Lower lobe of right lung (tissue), 2 donors: ENCODE measurements at regions not wholly inside any gene's neighbourhood (a gene's known extent, or its start where the extent isn't known, plus 50 kb on each side); places are given as distances from the start of the nearest gene placed in this dataset.
"Not testable (repeated sequence)": the region's sequence is repeated elsewhere in the genome, so short reads cannot be mapped to it uniquely, and the experiment has no call there.

ENCODE experiments used
- ATAC-seq, 2 donors: fragments of 200-7000 bp; cut with Tn5 transposase; one replicate each; pipeline ENCODE4 v1.9.1; 2020 to 2022; ENCODE audit warnings: mild to moderate bottlenecking in 2 of 2, moderate library complexity in 2 of 2
- DNase-seq: peaks from one replicate; pipeline ENCODE4 v3.0.0-alpha.2; 2020
- H3K27ac ChIP-seq: fragments of 200-600 bp; one replicate; pipeline ENCODE4 v1.8.0; 2022
- H3K27me3 ChIP-seq: fragments of 200-600 bp; one replicate; pipeline ENCODE4 v1.8.0; 2022; ENCODE audit warnings: low read depth
- H3K36me3 ChIP-seq: fragments of 200-600 bp; one replicate; pipeline ENCODE4 v1.8.0; 2022; ENCODE audit warnings: mild to moderate bottlenecking
- H3K4me1 ChIP-seq: fragments of 200-600 bp; one replicate; pipeline ENCODE4 v1.8.0; 2022
- H3K4me3 ChIP-seq: fragments of 200-600 bp; one replicate; pipeline ENCODE4 v1.8.0; 2022; ENCODE audit warnings: mild to moderate bottlenecking
- H3K9me3 ChIP-seq: fragments of 200-600 bp; one replicate; pipeline ENCODE4 v1.8.0; 2022
- intact Hi-C: fragments of 100-400 bp; cut with DNase I; formaldehyde crosslinking; loops from one replicate; pipeline ENCODE4 v1.11.0; 2022
- donor health status: DM: no; HTN: yes; CAD: no; lungs with severe emphysema.

GRCh38 chr9:42288865-42289229, 105.4 kb downstream of the SPATA31A6 start:
- H3K36me3 ChIP-seq, H3K9me3 ChIP-seq, DNase-seq, H3K4me1 ChIP-seq, intact Hi-C loops, H3K4me3 ChIP-seq, H3K27ac ChIP-seq, H3K27me3 ChIP-seq: not testable (repeated sequence)
- ATAC-seq, result peak; percentile 19 to 25

DNA sequence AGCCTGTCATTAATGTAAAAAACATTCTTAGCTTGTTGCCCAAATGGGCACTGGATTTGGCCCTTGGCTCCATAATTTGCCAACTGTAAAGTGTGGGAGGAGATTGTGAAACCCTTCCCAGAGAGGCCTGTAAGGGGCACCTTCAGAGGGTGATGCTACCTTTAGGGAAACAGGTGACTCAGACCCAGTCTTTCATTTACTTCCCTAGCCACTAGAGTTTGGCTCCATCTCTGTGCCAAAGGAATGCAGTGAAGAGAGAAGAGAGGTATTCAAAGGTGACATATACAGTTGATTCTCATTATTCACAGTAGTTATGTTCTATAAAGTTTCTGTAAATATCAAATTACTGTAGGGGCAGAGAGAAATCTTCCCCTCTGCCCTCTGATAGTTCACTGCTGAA, 116.7 kb downstream of the SPATA31A6 start:
- H3K27ac ChIP-seq, H3K4me1 ChIP-seq, DNase-seq, H3K9me3 ChIP-seq, H3K4me3 ChIP-seq, H3K27me3 ChIP-seq, H3K36me3 ChIP-seq, ATAC-seq, intact Hi-C loops: not testable (repeated sequence)

DNA sequence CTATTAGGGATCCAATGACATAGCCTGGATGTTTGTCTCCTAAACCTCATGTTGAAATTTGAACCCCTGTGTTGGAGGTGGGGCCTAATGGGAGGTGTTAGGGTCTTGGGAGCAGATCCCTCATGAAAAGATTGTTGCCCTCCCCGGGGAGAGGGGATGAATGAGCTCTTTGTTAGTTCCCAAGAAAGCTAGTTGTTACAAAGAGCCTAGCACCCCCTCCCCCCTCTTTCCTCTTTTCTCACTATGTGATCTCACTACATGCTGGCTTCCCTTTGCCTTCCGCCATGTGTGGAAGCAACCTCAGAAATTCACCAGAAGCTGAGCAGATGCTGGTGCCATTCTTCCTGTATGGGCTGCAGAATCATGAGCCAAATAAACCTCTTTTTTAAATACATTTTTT, 123.2 kb downstream of the SPATA31A6 start:
- intact Hi-C loops, H3K27me3 ChIP-seq, DNase-seq, H3K4me1 ChIP-seq, H3K27ac ChIP-seq, H3K36me3 ChIP-seq, ATAC-seq, H3K9me3 ChIP-seq, H3K4me3 ChIP-seq: not testable (repeated sequence)

GRCh38 chr9:42307449-42307848, 124.0 kb downstream of the SPATA31A6 start:
- H3K4me1 ChIP-seq, DNase-seq, H3K36me3 ChIP-seq, H3K9me3 ChIP-seq, H3K4me3 ChIP-seq, H3K27me3 ChIP-seq, H3K27ac ChIP-seq, intact Hi-C loops, ATAC-seq: not testable (repeated sequence)

- H3K36me3 ChIP-seq, H3K27me3 ChIP-seq, H3K27ac ChIP-seq, H3K4me3 ChIP-seq, intact Hi-C loops, DNase-seq, H3K4me1 ChIP-seq, ATAC-seq, H3K9me3 ChIP-seq: not testable (repeated sequence)
Measured at GRCh38 chr9:42310972-42311371, 127.5 kb downstream of the SPATA31A6 start.

DNA sequence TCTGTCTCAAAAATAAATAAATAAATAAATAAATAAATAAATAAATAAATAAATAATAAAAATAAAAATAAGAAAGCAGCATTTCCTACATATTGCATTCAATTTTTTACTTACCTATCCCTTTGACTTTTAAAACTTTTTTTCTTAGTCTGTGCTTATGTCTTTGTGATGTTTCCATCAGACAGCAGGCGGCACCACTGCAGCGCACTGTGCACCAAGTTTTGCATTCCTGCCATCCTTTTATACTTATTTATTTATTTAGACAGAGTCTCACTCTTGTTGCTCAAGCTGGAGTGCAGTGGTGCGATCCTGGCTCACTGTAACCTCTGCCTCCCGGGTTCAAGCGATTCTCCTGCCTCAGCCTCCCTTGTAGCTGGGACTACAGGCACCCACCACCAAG, 132.6 kb downstream of the SPATA31A6 start:
- ATAC-seq, H3K4me1 ChIP-seq, H3K36me3 ChIP-seq, H3K9me3 ChIP-seq, H3K4me3 ChIP-seq, H3K27me3 ChIP-seq, intact Hi-C loops, DNase-seq, H3K27ac ChIP-seq: not testable (repeated sequence)

DNA sequence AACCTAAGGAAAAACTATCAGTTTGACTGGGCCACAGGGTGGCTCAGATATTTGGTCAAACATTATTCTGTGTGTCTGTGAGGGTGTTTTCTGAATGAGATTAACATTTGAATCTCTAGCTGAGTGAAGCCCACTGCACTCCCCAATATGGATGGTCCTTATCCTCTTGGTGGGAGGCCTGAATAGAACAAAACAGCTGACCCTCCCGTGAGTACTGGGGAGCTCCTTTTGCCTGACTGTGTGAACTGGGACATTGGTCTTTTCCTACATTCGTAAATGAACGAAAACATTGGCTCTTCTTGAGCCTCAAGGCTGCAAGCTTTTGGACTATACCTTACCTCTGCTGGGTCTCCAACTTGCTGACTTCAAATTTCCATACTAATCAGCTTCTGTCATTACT, 134.2 kb downstream of the SPATA31A6 start:
- H3K27ac ChIP-seq, ATAC-seq, intact Hi-C loops, H3K27me3 ChIP-seq, H3K36me3 ChIP-seq, H3K4me1 ChIP-seq, DNase-seq, H3K9me3 ChIP-seq, H3K4me3 ChIP-seq: not testable (repeated sequence)

DNA sequence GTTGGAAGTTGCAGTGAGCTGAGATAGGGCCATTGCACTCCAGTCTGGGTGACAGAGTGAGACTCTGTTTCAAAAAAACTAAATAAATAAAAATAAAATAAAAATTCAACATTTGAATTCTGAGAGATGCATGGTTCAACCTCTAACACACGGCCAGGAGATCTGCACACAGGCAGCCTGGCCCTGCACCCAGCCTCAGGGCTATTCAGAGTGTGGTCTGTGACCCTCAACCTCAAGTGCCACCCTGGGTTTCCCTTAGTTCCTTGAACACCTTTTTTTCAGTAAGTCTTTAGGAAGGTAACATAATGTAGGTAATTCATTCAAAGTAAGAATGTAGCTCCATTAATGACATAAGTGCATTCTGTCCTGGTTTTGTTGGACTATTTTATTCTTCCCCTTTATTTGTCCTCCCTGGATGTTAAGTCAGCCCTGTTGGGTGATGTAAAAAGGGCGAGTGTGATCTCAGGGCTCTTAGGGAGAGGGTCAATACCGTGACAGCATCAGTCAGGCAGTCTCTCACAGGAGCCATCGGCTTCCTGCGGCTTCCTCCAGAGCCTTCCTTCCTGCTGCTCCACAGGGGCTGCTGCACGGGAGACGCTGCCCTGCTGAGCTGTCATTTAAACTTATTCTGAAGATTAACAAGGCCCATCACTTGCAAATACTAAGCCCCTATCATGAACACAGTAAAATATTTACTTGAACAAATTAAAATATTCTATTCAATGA, 139.8 kb downstream of the SPATA31A6 start:
- H3K4me1 ChIP-seq, ATAC-seq, DNase-seq, H3K9me3 ChIP-seq, H3K27me3 ChIP-seq, H3K27ac ChIP-seq, H3K36me3 ChIP-seq, intact Hi-C loops, H3K4me3 ChIP-seq: not testable (repeated sequence)

DNA sequence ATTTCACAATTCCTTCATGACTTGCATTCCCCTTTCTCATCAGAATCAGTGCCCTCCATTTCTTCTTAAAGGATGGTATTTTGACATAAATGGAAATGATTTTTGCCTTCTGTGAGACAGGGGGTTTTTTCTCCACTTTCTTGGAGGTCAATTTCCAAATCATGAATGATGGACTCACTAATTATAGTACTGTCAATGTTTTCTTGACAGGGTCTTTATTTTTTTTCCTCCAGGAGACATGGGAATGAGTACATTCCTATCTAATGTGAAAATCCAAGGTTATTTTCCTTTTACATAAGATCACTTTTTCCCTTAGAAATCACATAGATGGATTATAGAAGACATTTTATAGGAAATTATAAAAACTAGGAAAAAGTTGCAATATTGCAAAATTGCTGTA, 141.7 kb downstream of the SPATA31A6 start:
- H3K4me3 ChIP-seq, H3K9me3 ChIP-seq, H3K27me3 ChIP-seq, H3K27ac ChIP-seq, DNase-seq, H3K36me3 ChIP-seq, H3K4me1 ChIP-seq, intact Hi-C loops, ATAC-seq: not testable (repeated sequence)

GRCh38 chr9:42325561-42325960, 142.1 kb downstream of the SPATA31A6 start:
- H3K4me3 ChIP-seq, H3K27me3 ChIP-seq, H3K4me1 ChIP-seq, DNase-seq, ATAC-seq, intact Hi-C loops, H3K27ac ChIP-seq, H3K36me3 ChIP-seq, H3K9me3 ChIP-seq: not testable (repeated sequence)

DNA sequence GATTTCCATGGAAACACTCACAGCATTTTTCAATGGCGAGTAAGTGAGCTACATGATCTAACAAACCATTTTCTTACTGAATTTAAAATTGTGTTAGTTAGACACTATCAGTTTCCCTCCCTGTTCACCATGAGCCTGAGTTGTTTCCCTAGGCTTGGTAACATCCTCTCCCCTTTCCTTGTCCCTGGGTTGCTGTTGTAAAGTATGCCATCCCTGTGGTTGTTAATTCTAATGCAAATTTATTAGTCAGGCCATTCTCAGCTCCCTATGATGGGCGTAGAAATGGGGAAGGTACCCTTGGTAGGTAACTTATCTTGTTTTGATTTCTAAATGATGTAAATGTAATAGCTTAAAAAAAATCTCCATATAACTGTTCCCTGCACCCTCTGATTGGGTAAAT, 143.0 kb downstream of the SPATA31A6 start:
- not testable (repeated sequence) for H3K27me3 ChIP-seq

GRCh38 chr9:42335342-42335741, 151.9 kb downstream of the SPATA31A6 start:
- H3K9me3 ChIP-seq, H3K27me3 ChIP-seq, DNase-seq, H3K4me1 ChIP-seq, H3K27ac ChIP-seq, intact Hi-C loops, ATAC-seq, H3K4me3 ChIP-seq, H3K36me3 ChIP-seq: not testable (repeated sequence)

More for the DNA sequence above, 143.0 kb downstream of the SPATA31A6 start:
- H3K27ac ChIP-seq, H3K4me3 ChIP-seq, H3K9me3 ChIP-seq, DNase-seq, H3K4me1 ChIP-seq, H3K36me3 ChIP-seq, intact Hi-C loops, ATAC-seq: not testable (repeated sequence)

- H3K4me3 ChIP-seq, H3K9me3 ChIP-seq, intact Hi-C loops, H3K4me1 ChIP-seq, ATAC-seq, H3K27me3 ChIP-seq, DNase-seq, H3K36me3 ChIP-seq, H3K27ac ChIP-seq: not testable (repeated sequence)
Measured at GRCh38 chr9:42335984-42336657, 152.7 kb downstream of the SPATA31A6 start.

DNA sequence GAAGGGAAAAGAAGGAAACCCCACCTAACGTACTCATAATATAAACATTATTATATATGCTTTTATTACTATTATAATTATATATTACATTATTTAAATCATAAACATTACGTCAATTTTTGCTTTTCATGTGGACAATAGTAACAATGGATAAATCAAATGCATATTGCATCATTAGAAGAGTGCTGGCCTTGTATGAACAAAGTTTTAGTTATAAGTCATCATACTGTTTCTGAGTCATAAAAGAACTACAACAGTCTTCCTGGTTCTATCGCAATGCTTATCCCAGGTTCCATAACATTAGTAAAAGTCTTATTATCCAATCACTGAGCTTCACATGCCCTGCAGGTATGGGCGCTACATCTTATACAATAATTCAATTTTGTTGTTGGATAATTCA, 154.8 kb downstream of the SPATA31A6 start:
- H3K4me1 ChIP-seq, H3K4me3 ChIP-seq, ATAC-seq, H3K27ac ChIP-seq, DNase-seq, H3K27me3 ChIP-seq, H3K9me3 ChIP-seq, H3K36me3 ChIP-seq, intact Hi-C loops: not testable (repeated sequence)
